Stimulated activated CD8-positive, alpha-beta memory T cell treated with anti-CD3 and anti-CD28 coated beads, Interleukin-15, amount 100 ng/mL, for 4 hours (primary cell): ENCODE measurements at regions not wholly inside any gene's neighbourhood (a gene's known extent, or its start where the extent isn't known, plus 50 kb on each side); places are given as distances from the start of the nearest gene placed in this dataset.

ENCODE experiments used
- DNase-seq, 2 donors: peaks; one replicate each; pipeline ENCODE4 v3.0.0-alpha.2; 2020; ENCODE audit warnings: low read depth in 2 of 2

- DNase-seq: no peak
These were observed 70.8 kb upstream of the FAM204A start for GRCh38 chr10:118412932-118413331.

GRCh38 chr10:118412132-118412760, 70.1 kb upstream of the FAM204A start:
- no peak for DNase-seq

GRCh38 chr10:118409295-118409694, 67.2 kb upstream of the FAM204A start:
- DNase-seq: no peak

- no peak for DNase-seq
These were observed 66.1 kb upstream of the FAM204A start for GRCh38 chr10:118408181-118408580.

- no peak for DNase-seq
These were observed 65.7 kb upstream of the FAM204A start for GRCh38 chr10:118407777-118408176.

- no peak for DNase-seq
These were observed 64.9 kb upstream of the FAM204A start for GRCh38 chr10:118407026-118407425.

GRCh38 chr10:118405928-118406327, 63.8 kb upstream of the FAM204A start:
- DNase-seq: no peak

- DNase-seq: no peak
These were observed 61.8 kb upstream of the FAM204A start for GRCh38 chr10:118403967-118404366.

- DNase-seq: no peak
These were observed 59.6 kb upstream of the FAM204A start for GRCh38 chr10:118401708-118402193.

- no peak for DNase-seq
These were observed 55.3 kb upstream of the FAM204A start for GRCh38 chr10:118397391-118397790.

- no peak for DNase-seq
These were observed 53.8 kb upstream of the FAM204A start for GRCh38 chr10:118395947-118396346.

- no peak for DNase-seq
These were observed 52.4 kb upstream of the FAM204A start for GRCh38 chr10:118394301-118395200.

GRCh38 chr10:118392761-118393160, 50.6 kb upstream of the FAM204A start:
- DNase-seq: no peak
